HG02571 (cell line): ENCODE measurements at regions not wholly inside any gene's neighbourhood (a gene's known extent, or its start where the extent isn't known, plus 50 kb on each side); places are given as distances from the start of the nearest gene placed in this dataset.
"Not testable (repeated sequence)": the region's sequence is repeated elsewhere in the genome, so short reads cannot be mapped to it uniquely, and the experiment has no call there.

Experiments
- ATAC-seq: cut with Tn5 transposase; IDR thresholded peaks from one replicate; pipeline ENCODE4 v1.9.1; 2021; ENCODE audit warnings: mild to moderate bottlenecking, moderate library complexity; ENCODE audit not compliant: unreplicated experiment

DNA sequence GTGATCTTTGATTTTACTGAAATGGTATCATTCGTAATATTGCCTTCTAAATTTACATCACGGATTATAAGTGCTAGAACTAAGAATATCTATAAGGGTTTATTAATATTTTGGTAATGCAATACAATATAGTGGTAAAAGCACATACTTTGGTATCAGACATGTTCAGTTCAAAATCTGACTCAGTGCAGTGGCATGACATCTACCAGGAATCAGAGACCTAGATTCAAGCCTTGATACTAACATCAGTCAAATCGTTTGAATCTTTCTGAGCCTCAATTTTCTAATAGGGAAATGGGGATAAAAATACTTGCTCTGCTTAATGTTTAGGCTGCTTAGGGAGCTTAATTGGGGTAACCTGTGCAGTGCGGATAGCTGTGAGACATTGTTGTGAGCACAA, 488.0 kb downstream of the BCKDHB start:
- ATAC-seq: no peak

DNA sequence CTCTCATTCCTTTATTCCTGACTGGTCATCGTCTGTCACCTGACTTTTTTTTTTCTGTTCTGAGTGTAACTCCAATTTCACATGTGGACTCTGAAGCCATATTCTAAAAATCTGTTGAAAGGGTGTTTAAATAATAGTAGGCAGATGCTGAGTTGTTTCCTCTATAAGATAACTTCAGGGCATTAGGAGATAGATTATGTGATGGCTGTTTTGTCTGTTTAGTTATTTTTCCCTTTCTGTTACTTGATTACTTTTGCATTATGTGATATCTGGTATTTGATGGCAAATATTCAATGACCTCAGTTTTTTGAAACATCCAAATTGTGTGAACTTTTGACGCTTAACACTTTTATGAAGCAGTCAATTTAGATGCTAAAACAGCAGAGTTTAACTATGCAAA, 486.0 kb downstream of the BCKDHB start:
- ATAC-seq: no peak

DNA sequence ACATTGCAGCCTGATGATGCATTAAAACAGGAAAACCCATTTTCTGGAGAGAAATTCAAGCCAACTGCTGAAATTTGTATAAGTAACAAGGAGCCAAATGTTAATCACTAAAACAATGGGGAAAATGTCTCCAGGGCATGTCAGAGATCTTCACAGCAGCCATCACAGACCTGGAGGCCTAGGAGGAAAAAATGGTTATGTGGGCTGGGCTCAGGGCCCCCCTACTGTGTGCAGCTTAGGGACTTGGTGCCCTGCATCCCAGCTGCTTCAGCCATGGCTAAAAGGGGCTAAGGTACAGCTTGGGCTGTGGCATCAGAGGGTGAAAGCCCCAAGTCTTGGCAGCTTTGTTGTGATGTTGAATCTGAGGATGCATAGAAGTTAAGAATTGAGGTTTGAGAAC, 479.8 kb downstream of the BCKDHB start:
- no peak for ATAC-seq

DNA sequence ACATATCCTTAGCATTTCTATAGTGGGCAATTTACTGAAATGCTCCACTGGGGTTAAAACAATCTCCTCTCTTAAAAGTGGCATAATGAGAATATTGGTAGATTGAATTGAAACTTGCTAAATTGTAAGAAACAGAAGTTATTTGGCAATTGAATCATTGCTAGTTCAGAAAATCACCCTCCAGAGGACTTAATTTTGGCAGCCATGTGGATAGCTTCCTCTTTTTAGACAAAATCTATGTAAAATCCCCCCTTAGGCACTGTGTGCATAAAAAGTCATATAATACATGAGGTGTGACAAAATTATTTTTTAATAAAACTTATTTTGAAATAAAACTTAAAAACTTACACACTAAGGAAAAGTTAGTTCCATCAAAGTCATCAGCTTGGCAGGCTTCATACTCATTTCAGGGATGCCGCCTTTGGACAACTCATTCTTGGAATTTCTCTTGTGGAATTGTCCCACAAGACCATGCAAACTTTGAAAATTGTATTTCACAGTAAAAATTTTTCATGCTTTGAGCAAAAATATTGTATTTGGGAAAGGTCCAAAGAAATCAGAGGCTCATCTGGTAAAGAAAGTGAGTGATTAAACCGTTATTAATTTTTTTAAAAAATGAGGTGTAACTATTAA, 473.0 kb downstream of the BCKDHB start:
- no peak for ATAC-seq

DNA sequence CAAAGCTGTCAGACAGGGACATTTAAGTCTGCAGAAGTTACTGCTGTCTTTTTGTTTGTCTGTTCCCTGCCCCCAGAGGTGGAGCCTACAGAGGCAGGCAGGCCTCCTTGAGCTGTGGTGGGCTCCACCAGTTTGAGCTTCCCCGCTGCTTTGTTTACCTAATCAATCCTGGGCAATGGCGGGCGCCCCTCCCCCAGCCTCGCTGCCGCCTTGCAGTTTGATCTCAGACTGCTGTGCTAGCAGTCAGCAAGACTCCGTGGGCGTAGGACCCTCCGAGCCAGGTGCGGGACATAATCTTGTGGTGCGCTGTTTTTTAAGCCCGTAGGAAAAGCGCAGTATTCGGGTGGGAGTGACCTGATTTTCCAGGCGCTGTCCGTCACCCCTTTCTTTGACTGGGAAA, 466.8 kb downstream of the BCKDHB start:
- ATAC-seq: not testable (repeated sequence)

DNA sequence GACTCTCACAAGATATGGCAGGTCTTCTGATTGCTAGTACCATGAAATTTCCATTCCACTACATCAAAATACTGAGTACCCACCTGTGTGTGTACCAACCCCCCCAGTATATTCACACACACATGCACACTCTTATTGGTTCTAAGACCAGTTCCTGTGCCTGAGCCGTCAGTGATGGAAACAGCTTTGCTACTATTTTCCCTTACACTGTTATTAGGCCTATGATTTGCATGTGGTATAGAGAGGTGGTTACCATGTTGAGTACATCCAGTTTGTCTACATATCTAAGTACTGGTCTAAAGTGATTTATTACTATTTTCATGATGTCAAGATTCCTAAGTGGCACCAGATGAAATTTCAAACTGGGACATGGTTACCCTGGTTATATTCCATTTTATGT, 459.9 kb downstream of the BCKDHB start:
- peak; percentile 62 for ATAC-seq

DNA sequence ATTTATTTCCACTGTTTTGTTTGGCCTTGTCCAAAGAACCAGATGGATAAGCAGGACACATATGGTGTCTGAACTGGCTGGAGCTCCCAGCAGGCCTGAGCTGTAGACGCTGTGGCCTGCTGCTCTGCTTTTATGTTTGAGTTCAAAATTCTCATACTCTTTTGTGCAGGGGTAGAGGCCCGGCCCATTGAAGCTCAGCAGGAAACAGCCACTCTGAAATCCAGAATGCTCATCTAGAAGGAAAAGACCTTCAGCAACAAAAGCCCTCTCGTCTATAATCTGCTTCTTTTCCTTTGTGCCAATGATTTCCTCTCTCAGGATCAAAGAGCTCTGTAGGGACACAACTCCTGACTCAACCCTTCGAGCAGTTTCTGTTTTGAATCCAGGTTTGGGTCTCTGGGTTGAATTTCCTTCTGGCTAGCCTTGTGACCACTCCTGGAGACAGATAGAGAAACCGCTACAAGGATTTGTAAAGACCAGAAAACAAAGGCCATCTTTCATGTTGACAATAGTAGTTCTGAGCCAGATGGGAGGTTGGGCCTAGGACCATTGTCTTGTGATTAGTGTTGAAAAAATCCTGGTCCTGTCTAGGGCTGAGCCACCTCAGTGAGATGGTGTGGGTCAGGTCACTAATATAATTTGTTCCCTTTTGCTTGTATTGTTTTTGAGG, 446.7 kb downstream of the BCKDHB start:
- no peak for ATAC-seq

DNA sequence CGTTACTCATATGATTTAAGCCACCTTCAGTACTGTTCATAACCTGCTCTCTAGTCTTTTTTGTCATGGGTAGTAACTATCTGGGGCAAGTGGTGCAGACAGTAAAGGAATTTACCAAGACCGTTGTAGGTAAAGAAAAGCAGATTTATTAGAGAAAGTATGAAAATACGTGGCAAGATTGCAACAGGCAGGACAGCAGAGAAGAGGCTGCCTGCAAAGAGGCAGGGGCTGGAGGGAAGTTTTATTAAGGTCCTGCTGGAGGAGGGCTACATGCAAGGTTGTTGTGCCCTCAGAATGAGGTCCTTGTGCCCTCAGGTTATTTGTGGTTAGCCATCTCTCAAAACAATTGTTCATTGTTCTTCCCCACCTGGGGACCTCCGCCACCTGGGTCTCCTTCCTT, 444.3 kb downstream of the BCKDHB start:
- no peak for ATAC-seq

DNA sequence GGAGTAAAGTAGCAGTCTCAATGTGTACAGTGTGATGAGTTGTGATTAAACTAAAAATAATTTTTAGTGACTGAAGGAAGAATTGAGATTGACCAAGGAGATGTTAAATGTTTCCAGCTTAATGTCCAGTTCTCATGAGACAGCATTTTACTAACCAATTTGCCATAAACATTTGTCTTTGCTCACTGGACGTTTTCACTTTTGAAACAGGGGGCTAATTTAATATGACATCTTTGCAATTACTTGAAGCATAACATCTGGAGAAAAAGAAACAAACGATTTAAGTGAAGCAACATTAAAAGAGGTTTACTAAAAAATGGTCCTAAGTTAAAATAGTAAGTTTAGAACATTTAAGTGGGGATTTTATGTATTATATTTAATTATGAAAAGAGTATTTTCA, 443.8 kb downstream of the BCKDHB start:
- ATAC-seq: no peak

DNA sequence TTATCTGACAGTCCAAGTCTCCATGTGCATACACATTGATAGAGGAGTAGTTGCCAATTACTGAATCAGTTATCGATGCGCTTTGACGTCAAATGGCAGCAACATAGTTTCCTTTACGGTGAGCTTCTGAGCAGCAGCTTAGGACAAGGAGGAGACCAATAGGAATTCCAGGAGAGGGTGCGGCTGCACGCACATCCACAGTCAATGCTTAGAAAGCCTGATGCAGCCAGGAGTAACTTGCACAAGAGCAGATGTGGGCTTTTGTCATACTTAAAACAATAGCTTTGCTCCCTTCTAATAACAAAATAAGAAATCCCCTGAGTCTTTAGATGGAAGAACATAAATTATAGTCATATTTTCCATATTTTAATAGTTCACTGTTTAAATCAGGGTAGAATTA, 442.1 kb downstream of the BCKDHB start:
- no peak for ATAC-seq

DNA sequence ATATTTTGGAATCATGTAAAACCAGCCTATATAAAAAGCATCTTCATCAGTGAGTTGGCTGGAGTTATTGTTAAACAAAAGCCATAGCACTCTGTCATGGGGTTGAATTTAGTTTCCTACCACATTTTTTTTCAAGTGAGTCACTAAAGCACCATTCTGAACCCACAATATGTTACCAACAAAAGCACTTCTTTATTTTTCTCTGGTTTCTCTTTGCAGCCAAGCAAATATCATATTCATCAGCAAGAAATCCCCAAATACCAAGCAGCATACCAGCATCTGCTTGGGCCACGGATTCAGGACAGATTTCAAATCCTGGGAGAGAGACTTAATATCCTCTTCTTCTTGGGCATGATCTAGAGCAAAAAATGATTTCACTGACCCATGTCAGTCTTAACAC, 441.4 kb downstream of the BCKDHB start:
- no peak for ATAC-seq

DNA sequence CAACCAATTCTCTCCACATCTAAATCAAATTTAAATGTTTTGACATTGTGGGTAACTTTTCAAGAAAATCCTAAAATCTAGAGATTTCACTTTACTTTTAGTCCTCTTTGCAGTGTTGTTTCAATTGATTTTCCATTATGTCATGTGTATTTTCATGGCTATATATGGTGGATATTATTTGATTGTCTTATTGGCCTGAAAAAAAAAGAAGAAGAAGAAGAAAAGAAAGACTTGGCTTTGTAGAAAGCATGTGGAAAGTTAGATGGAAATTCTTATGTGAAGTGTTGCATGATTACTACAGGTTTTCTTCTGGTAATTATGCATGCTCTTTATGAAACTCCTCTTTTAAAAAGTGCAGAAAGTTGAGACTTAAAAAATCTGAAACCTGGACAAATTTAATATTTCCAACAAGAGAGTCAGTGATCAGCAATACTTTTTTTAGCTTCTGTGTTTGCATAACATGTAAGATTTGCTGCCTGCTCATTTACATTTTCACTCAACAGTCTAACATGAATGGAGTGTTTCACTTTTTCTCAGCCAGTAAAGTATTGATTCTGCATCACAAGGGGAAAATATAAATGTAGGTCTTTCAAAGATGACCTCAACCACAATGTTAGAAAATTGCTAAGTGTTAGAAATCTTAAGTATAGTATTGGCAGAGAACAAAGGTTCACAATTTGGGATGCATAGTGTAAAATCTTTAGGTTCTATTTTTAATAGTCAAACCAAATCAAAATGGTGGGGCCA, 438.7 kb downstream of the BCKDHB start:
- no peak for ATAC-seq

DNA sequence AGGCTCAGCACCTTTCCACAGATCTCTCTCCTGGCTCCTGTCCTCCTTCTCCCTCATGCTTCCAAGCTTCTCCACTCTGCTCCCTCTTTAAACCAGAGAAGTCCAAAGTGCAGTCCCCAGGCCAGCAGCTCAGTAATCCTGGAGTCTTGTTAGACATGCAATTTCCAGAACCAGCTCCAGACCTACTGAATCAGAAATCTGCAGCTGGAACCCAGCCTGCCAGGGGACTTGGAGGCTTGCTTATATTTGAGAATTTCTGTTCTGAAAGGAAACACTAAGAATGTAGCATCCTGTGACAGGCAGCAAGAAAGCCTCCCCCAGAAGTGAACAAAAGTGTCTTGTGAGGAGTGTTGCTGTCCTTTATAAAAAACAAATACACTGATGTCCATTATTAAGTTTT, 438.1 kb downstream of the BCKDHB start:
- no peak for ATAC-seq

DNA sequence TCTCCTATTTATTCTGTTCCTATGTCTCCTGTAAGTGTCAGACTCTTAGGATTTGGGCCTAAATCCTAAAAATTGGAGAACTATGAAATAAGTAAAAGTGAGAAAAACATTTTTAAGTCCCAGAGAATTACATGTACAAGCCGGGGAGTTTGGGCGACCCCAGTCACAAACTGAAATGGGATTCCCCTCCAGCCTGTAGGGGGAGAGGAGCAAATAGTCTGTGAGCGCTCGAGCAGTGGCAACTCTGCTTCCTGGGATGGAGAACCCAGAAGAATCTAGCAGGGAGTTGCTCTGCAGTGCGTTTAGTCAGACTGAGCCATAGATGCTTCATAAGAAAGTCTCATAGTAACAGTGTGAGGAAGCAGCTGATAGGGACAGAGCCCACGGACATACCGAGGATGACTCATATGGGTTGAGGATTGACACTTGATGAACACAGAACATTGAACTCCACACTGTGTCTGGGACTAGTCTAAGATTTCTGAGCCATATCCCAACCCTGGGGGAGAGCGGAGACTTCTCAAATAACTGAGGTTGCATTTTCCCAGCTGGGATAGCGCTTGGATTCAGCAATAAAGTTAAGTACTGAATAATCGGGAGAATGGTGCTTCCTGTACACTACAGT, 437.2 kb downstream of the BCKDHB start:
- no peak for ATAC-seq

DNA sequence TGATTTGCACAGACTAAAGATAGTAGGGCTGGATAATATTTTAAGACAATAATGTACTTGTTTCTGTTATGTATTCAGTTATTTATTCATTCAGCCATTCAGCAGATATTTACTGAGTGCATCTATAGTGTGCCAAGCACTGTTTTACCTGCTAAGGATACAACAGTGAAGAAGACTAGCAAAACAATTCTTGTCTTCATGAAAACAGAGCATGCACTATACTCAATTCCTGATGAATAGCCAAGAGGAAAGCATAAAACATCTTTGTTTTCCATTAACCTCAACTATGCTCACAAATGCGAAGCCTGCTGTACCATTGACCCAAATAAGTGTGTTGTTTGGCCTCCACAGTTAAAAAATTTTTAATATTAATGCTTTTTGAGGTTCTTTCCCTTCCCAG, 436.7 kb downstream of the BCKDHB start:
- ATAC-seq: no peak

DNA sequence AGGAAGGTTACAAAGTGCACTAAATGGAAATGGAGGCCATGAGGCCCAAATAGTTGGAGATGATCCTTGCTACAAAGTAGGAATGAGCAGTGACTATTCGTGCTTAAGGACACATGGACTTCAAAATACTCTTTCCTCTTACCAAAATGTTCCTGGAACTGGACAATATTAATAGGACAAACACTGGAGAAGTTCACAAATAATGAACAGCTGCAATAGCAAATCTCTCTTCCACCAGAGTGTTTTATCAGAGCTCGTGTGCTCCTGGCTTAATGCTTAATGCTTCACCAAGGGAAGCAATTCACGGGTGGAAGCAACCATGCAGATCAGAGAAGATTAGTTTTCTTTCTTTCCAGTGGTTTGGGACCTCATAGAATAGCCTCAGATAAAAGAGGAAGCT, 435.4 kb downstream of the BCKDHB start:
- no peak for ATAC-seq

DNA sequence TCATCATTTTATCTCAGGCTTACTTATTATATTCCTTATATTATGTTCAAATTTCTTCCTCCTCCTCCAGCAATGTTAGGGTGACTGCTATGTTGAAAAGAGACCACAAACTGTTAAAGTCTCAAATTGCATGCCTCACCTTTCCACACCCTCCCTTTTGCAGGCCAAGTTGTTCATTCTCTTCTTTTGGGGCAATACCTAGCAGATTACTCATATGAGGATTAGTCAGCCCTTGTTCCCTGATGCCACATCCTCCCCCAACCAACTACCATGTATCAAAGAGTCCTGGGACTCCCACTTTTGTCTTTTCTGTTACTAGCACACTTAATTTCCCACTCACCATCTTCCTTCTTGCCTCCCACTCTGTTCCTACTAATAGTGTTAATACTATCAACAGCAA, 434.7 kb downstream of the BCKDHB start:
- no peak for ATAC-seq

DNA sequence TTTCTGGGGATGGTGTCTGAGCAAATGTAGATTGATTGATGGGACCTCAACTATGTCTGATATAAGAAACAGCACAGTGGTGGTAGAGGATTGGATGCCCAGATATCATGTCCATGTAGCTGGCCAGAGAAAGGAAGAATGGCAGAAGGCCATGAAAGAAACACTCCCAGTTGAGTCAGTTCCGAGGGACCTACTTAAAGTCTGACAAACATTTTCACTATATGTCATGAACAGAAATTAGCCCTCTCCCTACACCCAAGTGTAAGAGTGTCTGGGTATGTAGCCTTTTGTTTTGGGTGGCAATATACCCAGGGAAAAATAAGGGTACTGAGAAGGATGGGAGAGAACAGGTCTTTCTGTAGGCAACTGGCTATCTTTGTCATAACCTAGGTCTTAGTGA, 434.2 kb downstream of the BCKDHB start:
- ATAC-seq: no peak

DNA sequence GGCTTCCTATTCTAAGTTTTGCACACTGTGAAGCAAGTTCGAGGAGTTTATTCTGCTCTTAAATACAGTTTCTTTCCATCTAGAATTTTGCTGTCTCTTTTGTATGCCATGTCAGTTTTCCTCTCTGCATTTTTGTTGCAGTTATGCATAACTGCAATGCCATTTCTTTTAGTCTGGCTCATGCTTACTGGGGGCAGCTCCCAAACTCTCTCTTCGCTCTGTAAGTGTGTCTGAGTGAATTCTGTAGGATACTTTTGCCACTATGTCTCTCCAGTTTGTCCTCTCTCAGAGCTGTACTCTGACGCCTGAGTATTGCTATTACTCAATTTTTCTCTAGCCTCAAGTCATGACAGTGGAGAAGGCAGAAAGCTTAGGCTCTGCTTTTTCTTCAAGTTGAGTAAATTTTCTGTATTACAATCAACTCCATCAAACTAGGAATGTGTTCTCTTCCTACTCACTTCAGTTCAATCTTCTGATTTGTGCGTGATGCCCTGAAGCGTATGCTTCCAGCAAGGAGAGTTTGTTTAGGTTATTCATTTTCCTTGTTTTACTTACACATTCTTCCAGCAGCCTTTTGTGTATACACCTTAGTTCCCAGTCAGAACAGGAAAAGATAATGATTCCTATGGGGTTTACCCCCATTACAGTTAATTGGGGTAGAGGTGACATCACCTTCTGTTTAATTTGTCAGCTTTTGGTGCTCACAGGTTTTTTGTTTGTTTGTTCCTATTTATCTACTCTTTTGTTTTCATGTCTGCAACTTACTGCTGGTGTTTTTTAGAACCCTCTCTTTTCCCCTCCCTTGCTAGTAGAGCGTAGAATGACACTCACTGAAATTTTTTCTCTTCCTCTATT, 430.9 kb downstream of the BCKDHB start:
- no peak for ATAC-seq

DNA sequence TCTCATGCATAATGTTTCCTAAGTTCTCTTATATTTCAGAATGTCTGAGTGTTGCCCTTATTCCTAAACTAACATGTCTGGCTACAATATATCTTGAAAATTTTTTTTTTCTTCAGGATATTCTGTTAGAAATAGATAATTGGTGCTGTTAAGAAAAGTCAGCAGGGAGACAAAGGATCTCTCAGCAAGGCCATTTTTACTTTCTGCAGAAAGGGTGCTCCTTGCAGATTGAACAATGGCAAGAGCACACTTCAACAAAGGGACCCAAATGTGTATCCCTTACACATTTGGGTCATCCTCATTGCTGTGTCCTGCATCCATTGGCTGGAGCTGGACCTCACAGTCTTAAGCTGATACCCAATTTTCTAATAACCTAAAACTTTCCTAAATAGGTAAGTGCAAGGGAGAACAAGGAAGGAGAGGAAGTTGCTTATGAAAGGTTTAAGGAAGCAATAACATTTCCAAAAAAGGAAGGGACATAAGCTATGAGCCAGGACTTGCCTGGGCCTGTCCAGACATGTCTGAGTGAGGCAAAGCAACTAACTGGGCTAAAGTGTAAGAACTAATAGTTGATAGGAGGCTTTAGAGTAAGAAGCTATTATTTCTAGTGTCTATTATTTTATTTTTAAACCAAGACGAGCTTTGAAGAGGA, 429.6 kb downstream of the BCKDHB start:
- no peak for ATAC-seq
